ENCODE measurements at regions not wholly inside any gene's neighbourhood (a gene's known extent, or its start where the extent isn't known, plus 50 kb on each side); places are given as distances from the start of the nearest gene placed in this dataset.

GRCh38 chr3:26425076-26425475 is 197.5 kb upstream of the LRRC3B start:
- ATAC-seq, result no peak
- no peak for DNase-seq (ENCODE audit: extremely low read depth in 1 of 4, low spot score in 3 of 4)
- WGBS (ENCODE audit: insufficient coverage, low coverage, missing lambda C conversion rate), result 2% methylated on average over 3 of the region's 3 CpGs
- no peak for TF ChIP-seq CGGBP1 (CRISPR knock-in tag; IDR thresholded peaks at IDR 0.05)
- TF ChIP-seq, protein P1, sequence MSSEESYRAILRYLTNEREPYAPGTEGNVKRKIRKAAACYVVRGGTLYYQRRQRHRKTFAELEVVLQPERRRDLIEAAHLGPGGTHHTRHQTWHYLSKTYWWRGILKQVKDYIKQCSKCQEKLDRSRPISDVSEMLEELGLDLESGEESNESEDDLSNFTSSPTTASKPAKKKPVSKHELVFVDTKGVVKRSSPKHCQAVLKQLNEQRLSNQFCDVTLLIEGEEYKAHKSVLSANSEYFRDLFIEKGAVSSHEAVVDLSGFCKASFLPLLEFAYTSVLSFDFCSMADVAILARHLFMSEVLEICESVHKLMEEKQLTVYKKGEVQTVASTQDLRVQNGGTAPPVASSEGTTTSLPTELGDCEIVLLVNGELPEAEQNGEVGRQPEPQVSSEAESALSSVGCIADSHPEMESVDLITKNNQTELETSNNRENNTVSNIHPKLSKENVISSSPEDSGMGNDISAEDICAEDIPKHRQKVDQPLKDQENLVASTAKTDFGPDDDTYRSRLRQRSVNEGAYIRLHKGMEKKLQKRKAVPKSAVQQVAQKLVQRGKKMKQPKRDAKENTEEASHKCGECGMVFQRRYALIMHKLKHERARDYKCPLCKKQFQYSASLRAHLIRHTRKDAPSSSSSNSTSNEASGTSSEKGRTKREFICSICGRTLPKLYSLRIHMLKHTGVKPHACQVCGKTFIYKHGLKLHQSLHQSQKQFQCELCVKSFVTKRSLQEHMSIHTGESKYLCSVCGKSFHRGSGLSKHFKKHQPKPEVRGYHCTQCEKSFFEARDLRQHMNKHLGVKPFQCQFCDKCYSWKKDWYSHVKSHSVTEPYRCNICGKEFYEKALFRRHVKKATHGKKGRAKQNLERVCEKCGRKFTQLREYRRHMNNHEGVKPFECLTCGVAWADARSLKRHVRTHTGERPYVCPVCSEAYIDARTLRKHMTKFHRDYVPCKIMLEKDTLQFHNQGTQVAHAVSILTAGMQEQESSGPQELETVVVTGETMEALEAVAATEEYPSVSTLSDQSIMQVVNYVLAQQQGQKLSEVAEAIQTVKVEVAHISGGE (CRISPR knock-in tag; IDR thresholded peaks at IDR 0.05), result no peak
- no peak for TF ChIP-seq TBL1XR1 (IDR thresholded peaks at IDR 0.05; ENCODE audit: low read length in 2 of 2)
- no peak for TF ChIP-seq DMBX1 (CRISPR knock-in tag; IDR thresholded peaks at IDR 0.05; ENCODE audit: borderline replicate concordance)
- TF ChIP-seq RBM34 (IDR thresholded peaks at IDR 0.05; ENCODE audit: borderline replicate concordance, insufficient read depth, low read length), result no peak
- no peak for TF ChIP-seq MXI1 (IDR thresholded peaks at IDR 0.05; ENCODE audit: low read depth, low read length)
- Histone ChIP-seq H3K27me3 (ENCODE audit: control insufficient read depth in 2 of 2, insufficient read depth in 2 of 2, low read length in 2 of 2) (no peaks in the 10 kb centered on the region), H3K4me3 (no peak overlapping the region), H3K79me2 (ENCODE audit: control insufficient read depth, insufficient read depth, low read length) (no peaks in the 10 kb centered on the region), H3K4me2 (ENCODE audit: insufficient read depth, low read length) (no peak overlapping the region), H3K9me3 (replicated peaks; ENCODE audit: control insufficient read depth, insufficient read depth, low read depth, low read length) (no peaks in the 10 kb centered on the region; the same call in 1 of the 2 replicates), H3K4me1 (replicated peaks in 1 of 2; ENCODE audit: control insufficient read depth in 2 of 2, insufficient read depth in 2 of 2, low read length in 2 of 2) (no peaks in the 10 kb centered on the region), H2AFZ (ENCODE audit: low read depth, low read length) (no peak overlapping the region), H3K36me3 (ENCODE audit: control insufficient read depth, insufficient read depth, low read length) (no peaks in the 10 kb centered on the region), H3K27ac (ENCODE audit: extremely low read depth, low read depth, low read length) (no peak overlapping the region), H3K9ac (ENCODE audit: insufficient read depth in 1 of 2, low read depth in 2 of 2, low read length in 2 of 2) (no peak overlapping the region), H3K9me1 (ENCODE audit: control insufficient read depth, insufficient read depth, low read length) (no peaks in the 10 kb centered on the region), H4K20me1 (replicated peaks; ENCODE audit: control insufficient read depth, insufficient read depth, low read length) (no peaks in the 10 kb centered on the region)
- in situ Hi-C loops (cut with MboI) (no loop called here), intact Hi-C loops (cut with micrococcal nuclease) (no loop called here)
- POLR2A ChIA-PET, result no interaction called here
- FAIRE-seq, result no peak
- no TSS peak for BruUV-seq (replicated peaks)
- CTCF ChIA-PET (ENCODE audit: low intra/inter-chr PET ratio), result no interaction called here

Measured in K562 (cell line).